ENCODE measurements at regions not wholly inside any gene's neighbourhood (a gene's known extent, or its start where the extent isn't known, plus 50 kb on each side); places are given as distances from the start of the nearest gene placed in this dataset.

DNA sequence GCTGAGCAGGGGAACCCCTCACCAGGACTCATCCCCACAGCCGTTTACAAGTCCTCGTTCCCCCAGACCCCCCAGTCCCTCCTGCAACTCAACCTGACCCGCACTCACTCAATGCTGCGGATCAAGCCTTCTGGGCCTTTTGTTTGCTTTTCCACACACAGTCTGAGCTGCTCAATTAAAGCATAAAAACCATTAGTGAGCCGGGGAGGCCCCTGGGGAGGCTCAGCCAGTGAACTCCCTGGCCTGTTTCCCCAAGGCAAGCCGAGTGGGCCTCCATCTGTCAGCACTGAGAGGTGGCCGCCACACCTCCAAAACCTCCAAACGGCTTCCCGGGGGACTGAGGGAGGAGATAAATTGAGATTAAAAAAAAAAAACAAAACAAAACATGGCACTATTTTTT lies 158.5 kb downstream of the SHOX start:
- no peak for TF ChIP-seq POLR2AphosphoS5 (IDR thresholded peaks at IDR 0.05)
- TF ChIP-seq EP300 (IDR thresholded peaks at IDR 0.05), result no peak
- DNase-seq (ENCODE audit: extremely low spot score), result no peak
- H3K4me3 ChIP-seq, result no peak overlapping the region
- intact Hi-C loops (cut with DNase I), result no loop called here
- H3K9me3 ChIP-seq, result peaks cover 0 to 13% (median 4%) of the 10 kb centered on the region in 4 donors
- H3K36me3 ChIP-seq, result no peaks in the 10 kb centered on the region
- 20% methylated on average over 7 of the region's 9 CpGs for WGBS
- H3K27ac ChIP-seq (replicated peaks in 1 of 4), result no peak overlapping the region
- H3K27me3 ChIP-seq, result peaks cover 0 to 66% (median 9%) of the 10 kb centered on the region in 4 donors
- no peaks in the 10 kb centered on the region for H3K4me1 ChIP-seq

DNA sequence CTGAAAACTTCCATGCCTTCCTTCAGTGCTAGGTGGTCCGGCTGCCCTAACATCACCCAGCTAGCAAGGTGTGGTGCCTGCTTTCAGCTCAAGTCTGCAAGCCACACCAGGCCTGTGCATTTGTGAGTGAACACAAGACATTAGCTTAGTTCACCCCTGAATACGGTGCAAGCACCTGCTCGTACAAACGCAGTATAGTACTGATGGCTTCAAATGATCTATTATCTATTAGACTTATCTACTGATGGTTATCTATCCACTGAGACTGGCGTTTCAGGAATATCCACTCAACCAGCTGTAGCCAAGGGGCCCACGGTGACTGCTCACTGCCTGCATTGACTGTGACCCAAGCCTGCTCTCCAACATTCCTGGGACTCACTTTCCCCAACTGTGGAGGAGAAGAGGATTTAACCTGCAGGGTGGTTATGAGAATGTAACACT lies 155.9 kb downstream of the SHOX start:
- H3K36me3 ChIP-seq, result no peaks in the 10 kb centered on the region
- intact Hi-C loops (cut with DNase I), result no loop called here
- peaks cover 0 to 42% (median 6%) of the 10 kb centered on the region in 4 donors for H3K27me3 ChIP-seq
- no peak overlapping the region for H3K27ac ChIP-seq (replicated peaks in 1 of 4)
- H3K9me3 ChIP-seq, result no peaks in the 10 kb centered on the region
- WGBS, result 69% methylated on average over 6 of the region's 6 CpGs
- TF ChIP-seq CTCF (IDR thresholded peaks at IDR 0.05), result no peak
- TF ChIP-seq POLR2A (IDR thresholded peaks at IDR 0.05; ENCODE audit: low read depth), result no peak
- no peak for TF ChIP-seq POLR2AphosphoS5 (IDR thresholded peaks at IDR 0.05)
- TF ChIP-seq EP300 (IDR thresholded peaks at IDR 0.05), result no peak
- DNase-seq (ENCODE audit: extremely low spot score), result peak; percentile 77
- no peak overlapping the region for H3K4me3 ChIP-seq
- no peaks in the 10 kb centered on the region for H3K4me1 ChIP-seq

- intact Hi-C loops (cut with DNase I), result no loop called here
- TF ChIP-seq CTCF (IDR thresholded peaks at IDR 0.05), result no peak
- no peak for TF ChIP-seq POLR2AphosphoS5 (IDR thresholded peaks at IDR 0.05)
- H3K27ac ChIP-seq (replicated peaks in 1 of 4), result no peak overlapping the region
- H3K9me3 ChIP-seq, result no peaks in the 10 kb centered on the region
- H3K27me3 ChIP-seq, result peaks cover 0 to 26% (median 0%) of the 10 kb centered on the region in 4 donors
- no peak for DNase-seq (ENCODE audit: extremely low spot score)
- H3K4me1 ChIP-seq, result no peaks in the 10 kb centered on the region
- WGBS, result no CpG with 5 or more reads among the region's 13 CpGs
- H3K4me3 ChIP-seq, result no peak overlapping the region
- no peaks in the 10 kb centered on the region for H3K36me3 ChIP-seq
Observed at GRCh38 chrX:784829-785228, 154.2 kb downstream of the SHOX start.

DNA sequence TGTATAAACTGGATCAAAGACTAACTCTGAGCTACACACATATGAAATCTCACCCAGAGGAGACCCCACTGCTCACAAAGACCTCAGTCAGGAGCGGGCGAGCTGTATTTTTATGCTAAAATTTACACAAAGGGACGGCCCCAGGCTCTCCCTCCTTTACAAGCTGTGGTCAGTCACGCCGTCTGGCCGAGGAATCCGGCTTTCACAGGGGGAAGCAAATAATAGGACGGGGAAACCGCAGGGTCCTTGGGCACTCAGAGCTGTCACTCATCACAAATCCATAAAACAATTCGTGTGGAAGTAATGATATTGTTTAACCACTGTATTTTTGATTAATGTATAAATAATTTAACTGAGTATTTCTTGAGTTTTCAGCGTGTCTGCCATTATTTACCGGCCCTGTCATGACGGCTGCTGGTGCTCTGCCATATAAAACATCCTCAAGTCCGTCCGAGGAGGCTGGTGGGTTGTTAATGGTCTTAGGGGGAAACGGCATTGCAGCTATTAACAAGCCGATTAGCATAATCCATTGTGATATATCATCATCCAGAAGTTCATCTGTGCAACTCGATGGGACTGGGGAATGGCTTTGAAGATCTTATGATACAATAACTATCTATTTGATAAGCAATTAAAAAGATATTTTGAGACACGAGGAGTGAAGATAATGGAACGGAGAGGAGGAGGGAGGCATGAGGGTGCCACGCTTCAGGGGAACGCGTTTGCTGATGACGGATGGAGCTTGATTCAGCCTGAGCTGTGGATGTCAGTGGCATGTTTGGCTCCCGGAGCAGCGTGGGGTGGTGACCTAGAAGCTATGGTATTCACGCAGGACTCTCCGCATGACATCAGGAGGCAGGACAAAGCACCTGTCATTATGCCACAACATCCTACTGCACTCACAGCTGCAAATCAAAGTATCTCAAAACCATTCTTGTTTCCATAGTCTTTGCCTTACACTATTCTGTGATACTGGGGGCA lies 150.9 kb downstream of the SHOX start:
- intact Hi-C loops (cut with DNase I), result no loop called here
- Histone ChIP-seq H3K4me3 (no peak overlapping the region), H3K27ac (replicated peaks in 1 of 4) (no peak overlapping the region), H3K4me1 (no peaks in the 10 kb centered on the region), H3K27me3 (peaks cover 0 to 4% (median 0%) of the 10 kb centered on the region in 4 donors), H3K36me3 (no peaks in the 10 kb centered on the region), H3K9me3 (no peaks in the 10 kb centered on the region)
- no peak for DNase-seq (ENCODE audit: extremely low spot score)
- no peak for TF ChIP-seq POLR2A (IDR thresholded peaks at IDR 0.05; ENCODE audit: low read depth)
- TF ChIP-seq CTCF (IDR thresholded peaks at IDR 0.05), result no peak
- no peak for TF ChIP-seq EP300 (IDR thresholded peaks at IDR 0.05)
- TF ChIP-seq POLR2AphosphoS5 (IDR thresholded peaks at IDR 0.05), result no peak
- 23% methylated on average over 27 of the region's 28 CpGs for WGBS

DNA sequence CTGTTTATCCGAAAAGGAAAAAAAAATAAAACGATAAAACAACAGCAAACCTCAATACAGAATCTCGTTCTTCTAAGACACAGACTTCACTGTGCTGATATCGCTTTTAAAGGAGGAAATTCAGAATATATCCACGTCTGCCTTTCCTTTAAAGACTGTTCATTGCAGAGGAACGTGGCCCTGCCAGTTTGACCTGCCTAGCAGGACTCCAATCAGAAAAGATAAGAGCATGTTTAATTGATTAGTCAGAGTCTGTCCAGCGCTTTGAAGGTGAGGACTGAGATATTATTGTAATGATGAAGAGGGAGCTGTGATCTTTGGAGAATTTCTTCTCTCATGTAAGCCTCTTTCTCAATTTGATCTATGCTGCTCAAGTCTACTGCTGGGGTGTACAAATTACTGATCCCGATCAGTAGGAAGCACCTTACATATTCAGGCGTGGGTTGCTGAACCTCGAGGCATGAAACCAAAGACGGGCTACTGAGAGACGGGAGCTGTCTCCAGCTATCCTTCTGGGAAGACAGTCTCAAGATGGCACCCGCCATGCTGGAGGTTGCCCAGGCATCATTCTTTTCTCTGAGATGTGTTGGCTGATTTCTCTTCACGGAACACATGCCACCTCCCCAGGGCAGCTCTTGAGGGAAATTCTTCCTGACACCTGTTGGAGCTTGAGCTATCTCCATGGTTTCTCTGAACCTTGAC lies 146.1 kb downstream of the SHOX start:
- no peaks in the 10 kb centered on the region for H3K4me1 ChIP-seq
- H3K36me3 ChIP-seq, result no peaks in the 10 kb centered on the region
- no peak overlapping the region for H3K27ac ChIP-seq (replicated peaks in 1 of 4)
- H3K9me3 ChIP-seq, result no peaks in the 10 kb centered on the region
- intact Hi-C loops (cut with DNase I), result no loop called here
- TF ChIP-seq EP300 (IDR thresholded peaks at IDR 0.05) (no peak), POLR2AphosphoS5 (IDR thresholded peaks at IDR 0.05) (no peak), POLR2A (IDR thresholded peaks at IDR 0.05; ENCODE audit: low read depth) (no peak), CTCF (IDR thresholded peaks at IDR 0.05) (no peak)
- no peak for DNase-seq (ENCODE audit: extremely low spot score)
- no peak overlapping the region for H3K4me3 ChIP-seq
- H3K27me3 ChIP-seq, result peaks cover 0 to 3% (median 0%) of the 10 kb centered on the region in 4 donors
- 74% methylated on average over 14 of the region's 14 CpGs for WGBS

All from esophagus muscularis mucosa (tissue), 4 donors.